Liver (tissue), 8 donors: ENCODE measurements at regions not wholly inside any gene's neighbourhood (a gene's known extent, or its start where the extent isn't known, plus 50 kb on each side); places are given as distances from the start of the nearest gene placed in this dataset.

ENCODE experiments used
- DNase-seq: peaks from one replicate; pipeline ENCODE4 v3.0.0-alpha.2; 2017; ENCODE audit warnings: low spot score
- H3K27ac ChIP-seq, 2 donors: one replicate each; pipeline ENCODE4 v1.7.0; 2013; ENCODE audit warnings: inconsistent platforms in 2 of 2, low read length in 2 of 2, control low read depth in 1 of 2, low read depth in 1 of 2, mild to moderate bottlenecking in 1 of 2
- H3K27me3 ChIP-seq, 4 donors: one replicate each; pipeline versions ENCODE4 v1.6.1 to v1.7.0; 2013; ENCODE audit warnings: low read length in 3 of 4, inconsistent platforms in 1 of 4, mild to moderate bottlenecking in 1 of 4, moderate library complexity in 1 of 4; ENCODE audit not compliant: control insufficient read depth in 4 of 4, insufficient read depth in 4 of 4
- H3K36me3 ChIP-seq, 4 donors: one replicate each; pipeline versions ENCODE4 v1.6.1 to v1.7.0; 2013; ENCODE audit warnings: low read length in 3 of 4, mild to moderate bottlenecking in 3 of 4, low read depth in 1 of 4, moderate library complexity in 1 of 4; ENCODE audit not compliant: control insufficient read depth in 4 of 4, insufficient read depth in 3 of 4
- H3K4me1 ChIP-seq, 4 donors: one replicate each; pipeline versions ENCODE4 v1.6.1 to v1.7.0; 2013; ENCODE audit warnings: low read length in 3 of 4, mild to moderate bottlenecking in 3 of 4, moderate library complexity in 1 of 4; ENCODE audit not compliant: control insufficient read depth in 4 of 4, insufficient read depth in 4 of 4
- H3K4me3 ChIP-seq, 3 donors: one replicate each; pipeline versions ENCODE4 v1.6.1 to v1.7.0; 2013; ENCODE audit warnings: low read length in 3 of 3, control low read depth in 1 of 3, low read depth in 1 of 3, mild to moderate bottlenecking in 1 of 3
- H3K9ac ChIP-seq, 2 donors: one replicate each; pipeline ENCODE4 v1.7.0; 2013; ENCODE audit warnings: low read length in 2 of 2, mild to moderate bottlenecking in 2 of 2, moderate library complexity in 2 of 2, control low read depth in 1 of 2, low read depth in 1 of 2
- H3K9me3 ChIP-seq, 4 donors: one replicate each; pipeline versions ENCODE4 v1.6.1 to v1.7.0; 2013; ENCODE audit warnings: low read length in 3 of 4; ENCODE audit not compliant: control insufficient read depth in 4 of 4
- ATF3 ChIP-seq: IDR thresholded peaks from 2 replicates; pipeline ENCODE4 v1.6.1; 2016; ENCODE audit warnings: antibody characterized with exemption
- EGR1 ChIP-seq, 2 donors: IDR thresholded peaks; 2 replicates each; pipeline ENCODE4 v1.6.1; 2016 to 2018; ENCODE audit warnings: antibody characterized with exemption in 2 of 2, low read depth in 2 of 2
- FOXA1 ChIP-seq: IDR thresholded peaks from 2 replicates; pipeline ENCODE4 v1.6.1; 2016; ENCODE audit warnings: antibody characterized with exemption
- FOXA2 ChIP-seq: IDR thresholded peaks from 2 replicates; pipeline ENCODE4 v1.6.1; 2016; ENCODE audit warnings: antibody characterized with exemption
- GABPA ChIP-seq, 2 donors: IDR thresholded peaks in 1 of 2; conservative IDR thresholded peaks in 1 of 2; 2 replicates each; pipeline ENCODE4 v1.6.1; 2016; ENCODE audit warnings: antibody characterized with exemption in 2 of 2, mild to moderate bottlenecking in 1 of 2, moderate library complexity in 1 of 2
- HNF4A ChIP-seq, 2 donors: conservative IDR thresholded peaks; 2 replicates each; pipeline ENCODE4 v1.6.1; 2016; ENCODE audit warnings: antibody characterized with exemption in 2 of 2, mild to moderate bottlenecking in 2 of 2
- HNF4G ChIP-seq: IDR thresholded peaks from 2 replicates; pipeline ENCODE4 v1.6.1; 2016; ENCODE audit warnings: antibody characterized with exemption
- JUND ChIP-seq, 2 donors: IDR thresholded peaks; 2 replicates each; pipeline ENCODE4 v1.6.1; 2016; ENCODE audit warnings: antibody characterized with exemption in 2 of 2
- MAX ChIP-seq: IDR thresholded peaks from 2 replicates; pipeline ENCODE4 v1.6.1; 2016; ENCODE audit warnings: antibody characterized with exemption
- NR2F2 ChIP-seq: IDR thresholded peaks from 2 replicates; pipeline ENCODE4 v1.6.1; 2016; ENCODE audit warnings: antibody characterized with exemption
- RAD21 ChIP-seq, 2 donors: IDR thresholded peaks; 2 replicates each; pipeline ENCODE4 v1.6.1; 2016; ENCODE audit warnings: antibody characterized with exemption in 2 of 2, mild to moderate bottlenecking in 2 of 2
- REST ChIP-seq: IDR thresholded peaks from 2 replicates; pipeline ENCODE4 v1.6.1; 2016; ENCODE audit warnings: antibody characterized with exemption, mild to moderate bottlenecking
- RXRA ChIP-seq, 2 donors: IDR thresholded peaks; 2 replicates each; pipeline ENCODE4 v1.6.1; 2017 to 2018; ENCODE audit warnings: antibody characterized with exemption in 2 of 2, mild to moderate bottlenecking in 1 of 2
- SP1 ChIP-seq: IDR thresholded peaks from 2 replicates; pipeline ENCODE4 v1.6.1; 2018; ENCODE audit warnings: antibody characterized with exemption, mild to moderate bottlenecking
- TAF1 ChIP-seq: conservative IDR thresholded peaks from 2 replicates; pipeline ENCODE4 v1.6.1; 2016; ENCODE audit warnings: antibody characterized with exemption, mild to moderate bottlenecking
- YY1 ChIP-seq: IDR thresholded peaks from 2 replicates; pipeline ENCODE4 v1.6.1; 2016; ENCODE audit warnings: antibody characterized with exemption, mild to moderate bottlenecking
- WGBS: extraction: QIAGEN DNeasy Blood & Tissue Kit; methylation state at CpG from one replicate; pipeline ENCODE4 v1.1.7; 2013; 5-methylcytosine and 5-hydroxymethylcytosine counted together
- TF ChIP-seq, protein P1 (sequence below): fragments of 150-350 bp; IDR thresholded peaks from 2 replicates; pipeline ENCODE4 v1.5.1; 2017; ENCODE audit warnings: improper control_type of control experiment, low read depth, low read length; ENCODE audit not compliant: missing input control
- TF ChIP-seq, protein P2 (sequence below): IDR thresholded peaks from 2 replicates; pipeline ENCODE4 v1.6.1; 2016; ENCODE audit warnings: antibody characterized with exemption
- donor health status: healthy.
- donor health status: healthy.
- donor health status: healthy.
- donor health status: healthy.
- donor health status: healthy.

DNA sequence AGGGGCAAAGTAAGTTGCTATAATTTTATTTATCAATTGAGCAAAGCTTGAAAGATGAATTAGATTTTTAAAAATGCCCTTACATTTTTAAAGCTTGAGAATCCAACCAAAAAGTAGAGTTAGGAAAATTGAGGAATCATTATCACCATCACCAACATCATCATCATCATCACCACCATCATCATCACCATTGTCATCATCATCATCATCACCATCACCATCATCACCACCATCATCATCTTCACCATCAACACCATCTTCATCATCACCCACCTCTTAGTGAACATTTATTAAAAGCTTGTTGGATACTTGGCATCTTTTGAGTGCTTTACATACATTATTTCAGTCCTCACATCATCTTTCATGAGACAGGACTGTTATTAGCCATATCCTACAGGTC is 504.4 kb upstream of the TNP1 start (continued):
- no peak for TF ChIP-seq NR2F2
- no peak for TF ChIP-seq HNF4A (conservative IDR thresholded peaks at IDR 0.05)
- TF ChIP-seq FOXA2 = no peak
- no peak for TF ChIP-seq EGR1 (IDR thresholded peaks at IDR 0.05; ENCODE audit: low read depth in 2 of 2)
- TF ChIP-seq, protein P1, sequence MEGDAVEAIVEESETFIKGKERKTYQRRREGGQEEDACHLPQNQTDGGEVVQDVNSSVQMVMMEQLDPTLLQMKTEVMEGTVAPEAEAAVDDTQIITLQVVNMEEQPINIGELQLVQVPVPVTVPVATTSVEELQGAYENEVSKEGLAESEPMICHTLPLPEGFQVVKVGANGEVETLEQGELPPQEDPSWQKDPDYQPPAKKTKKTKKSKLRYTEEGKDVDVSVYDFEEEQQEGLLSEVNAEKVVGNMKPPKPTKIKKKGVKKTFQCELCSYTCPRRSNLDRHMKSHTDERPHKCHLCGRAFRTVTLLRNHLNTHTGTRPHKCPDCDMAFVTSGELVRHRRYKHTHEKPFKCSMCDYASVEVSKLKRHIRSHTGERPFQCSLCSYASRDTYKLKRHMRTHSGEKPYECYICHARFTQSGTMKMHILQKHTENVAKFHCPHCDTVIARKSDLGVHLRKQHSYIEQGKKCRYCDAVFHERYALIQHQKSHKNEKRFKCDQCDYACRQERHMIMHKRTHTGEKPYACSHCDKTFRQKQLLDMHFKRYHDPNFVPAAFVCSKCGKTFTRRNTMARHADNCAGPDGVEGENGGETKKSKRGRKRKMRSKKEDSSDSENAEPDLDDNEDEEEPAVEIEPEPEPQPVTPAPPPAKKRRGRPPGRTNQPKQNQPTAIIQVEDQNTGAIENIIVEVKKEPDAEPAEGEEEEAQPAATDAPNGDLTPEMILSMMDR = no peak

DNA sequence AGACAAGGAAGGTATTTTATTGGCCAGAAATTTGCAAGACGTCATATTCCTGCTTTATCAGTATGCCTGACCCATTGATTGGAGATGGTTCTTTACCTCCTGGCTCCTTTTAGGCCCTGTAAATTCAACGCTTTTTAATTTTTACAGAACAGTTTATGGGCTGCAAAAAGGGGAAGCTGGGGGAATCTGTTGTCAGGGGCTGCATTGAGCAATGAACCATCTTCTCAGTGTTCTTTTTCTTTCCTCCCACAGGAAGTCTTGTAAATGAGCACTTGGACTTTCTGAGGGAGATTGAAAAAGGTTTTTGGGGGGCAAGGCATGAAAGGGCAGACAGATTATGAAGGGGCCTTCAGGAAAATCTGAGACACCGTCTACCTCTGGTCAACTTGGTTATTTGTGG is 503.6 kb upstream of the TNP1 start:
- whole genome bisulfite sequencing = 75% methylated on average over 3 of the region's 3 CpGs
- H3K9ac ChIP-seq = no peak overlapping the region

More for the DNA sequence above, 503.6 kb upstream of the TNP1 start:
- H3K36me3 ChIP-seq = no peaks in the 10 kb centered on the region
- no peak overlapping the region for H3K27ac ChIP-seq
- DNase-seq = no peak
- H3K4me3 ChIP-seq = no peak overlapping the region
- no peaks in the 10 kb centered on the region for H3K4me1 ChIP-seq
- no peaks in the 10 kb centered on the region for H3K9me3 ChIP-seq
- TF ChIP-seq TAF1 (no peak), JUND (IDR thresholded peaks at IDR 0.05) (no peak), SP1 (no peak), REST (no peak), HNF4A (conservative IDR thresholded peaks at IDR 0.05) (no peak), MAX (no peak), FOXA1 (no peak), FOXA2 (no peak), RAD21 (IDR thresholded peaks at IDR 0.05) (no peak), GABPA (IDR thresholded peaks at IDR 0.05 in 1 of 2, conservative IDR thresholded peaks at IDR 0.05 in 1 of 2) (no peak), YY1 (no peak), HNF4G (no peak), EGR1 (IDR thresholded peaks at IDR 0.05; ENCODE audit: low read depth in 2 of 2) (no peak), RXRA (IDR thresholded peaks at IDR 0.05) (no peak), NR2F2 (no peak), ATF3 (no peak)
- TF ChIP-seq, protein P1 = no peak
- TF ChIP-seq, protein P2, sequence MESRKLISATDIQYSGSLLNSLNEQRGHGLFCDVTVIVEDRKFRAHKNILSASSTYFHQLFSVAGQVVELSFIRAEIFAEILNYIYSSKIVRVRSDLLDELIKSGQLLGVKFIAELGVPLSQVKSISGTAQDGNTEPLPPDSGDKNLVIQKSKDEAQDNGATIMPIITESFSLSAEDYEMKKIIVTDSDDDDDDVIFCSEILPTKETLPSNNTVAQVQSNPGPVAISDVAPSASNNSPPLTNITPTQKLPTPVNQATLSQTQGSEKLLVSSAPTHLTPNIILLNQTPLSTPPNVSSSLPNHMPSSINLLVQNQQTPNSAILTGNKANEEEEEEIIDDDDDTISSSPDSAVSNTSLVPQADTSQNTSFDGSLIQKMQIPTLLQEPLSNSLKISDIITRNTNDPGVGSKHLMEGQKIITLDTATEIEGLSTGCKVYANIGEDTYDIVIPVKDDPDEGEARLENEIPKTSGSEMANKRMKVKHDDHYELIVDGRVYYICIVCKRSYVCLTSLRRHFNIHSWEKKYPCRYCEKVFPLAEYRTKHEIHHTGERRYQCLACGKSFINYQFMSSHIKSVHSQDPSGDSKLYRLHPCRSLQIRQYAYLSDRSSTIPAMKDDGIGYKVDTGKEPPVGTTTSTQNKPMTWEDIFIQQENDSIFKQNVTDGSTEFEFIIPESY = no peak
- H3K27me3 ChIP-seq = peaks cover 0 to 3% (median 0%) of the 10 kb centered on the region in 4 donors
